Suprapubic skin (tissue), 4 donors: ENCODE measurements at regions not wholly inside any gene's neighbourhood (a gene's known extent, or its start where the extent isn't known, plus 50 kb on each side); places are given as distances from the start of the nearest gene placed in this dataset.

Experiments
- DNase-seq, 2 donors: peaks; one replicate each; pipeline ENCODE4 v3.0.0-alpha.2; 2019; ENCODE audit warnings: low spot score in 2 of 2
- H3K27ac ChIP-seq: fragments of 200-600 bp; sonication (generic); one replicate; pipeline ENCODE4 v1.5.1; 2019
- H3K27me3 ChIP-seq: fragments of 200-600 bp; sonication (generic); one replicate; pipeline ENCODE4 v1.5.1; 2019
- H3K36me3 ChIP-seq: fragments of 200-600 bp; sonication (generic); one replicate; pipeline ENCODE4 v1.5.1; 2019
- H3K4me1 ChIP-seq: fragments of 200-600 bp; sonication (generic); one replicate; pipeline ENCODE4 v1.5.1; 2019
- H3K4me3 ChIP-seq: fragments of 200-600 bp; sonication (generic); one replicate; pipeline ENCODE4 v1.5.1; 2019; ENCODE audit warnings: mild to moderate bottlenecking
- H3K9me3 ChIP-seq: fragments of 200-600 bp; sonication (generic); one replicate; pipeline ENCODE4 v1.5.1; 2019
- EP300 ChIP-seq: sonication (generic); formaldehyde crosslinking; IDR thresholded peaks from one replicate; pipeline ENCODE4 v1.6.1; 2017; ENCODE audit warnings: antibody characterized with exemption
- POLR2A ChIP-seq, 2 donors: fragments of 450-650 bp; IDR thresholded peaks; one replicate each; pipeline ENCODE4 v1.6.1; 2017; ENCODE audit warnings: antibody characterized with exemption in 2 of 2, mild to moderate bottlenecking in 2 of 2, moderate library complexity in 2 of 2
- POLR2AphosphoS5 ChIP-seq, 3 donors: sonication (generic); formaldehyde crosslinking; IDR thresholded peaks; one replicate each; pipeline ENCODE4 v1.6.1; 2017; ENCODE audit warnings: antibody characterized with exemption in 3 of 3
- WGBS: methylation state at CpG from one replicate; pipeline ENCODE4 v1.1.5; 2018; 5-methylcytosine and 5-hydroxymethylcytosine counted together
- TF ChIP-seq, protein P1 (sequence below), 2 donors: fragments of 200-600 bp in 1 of 2; fragments of 450-650 bp in 1 of 2; sonication (generic) in 1 of 2; IDR thresholded peaks; one replicate each; pipeline ENCODE4 v1.5.1; 2016 to 2019; ENCODE audit warnings: antibody characterized with exemption in 2 of 2, mild to moderate bottlenecking in 1 of 2, moderate library complexity in 1 of 2

DNA sequence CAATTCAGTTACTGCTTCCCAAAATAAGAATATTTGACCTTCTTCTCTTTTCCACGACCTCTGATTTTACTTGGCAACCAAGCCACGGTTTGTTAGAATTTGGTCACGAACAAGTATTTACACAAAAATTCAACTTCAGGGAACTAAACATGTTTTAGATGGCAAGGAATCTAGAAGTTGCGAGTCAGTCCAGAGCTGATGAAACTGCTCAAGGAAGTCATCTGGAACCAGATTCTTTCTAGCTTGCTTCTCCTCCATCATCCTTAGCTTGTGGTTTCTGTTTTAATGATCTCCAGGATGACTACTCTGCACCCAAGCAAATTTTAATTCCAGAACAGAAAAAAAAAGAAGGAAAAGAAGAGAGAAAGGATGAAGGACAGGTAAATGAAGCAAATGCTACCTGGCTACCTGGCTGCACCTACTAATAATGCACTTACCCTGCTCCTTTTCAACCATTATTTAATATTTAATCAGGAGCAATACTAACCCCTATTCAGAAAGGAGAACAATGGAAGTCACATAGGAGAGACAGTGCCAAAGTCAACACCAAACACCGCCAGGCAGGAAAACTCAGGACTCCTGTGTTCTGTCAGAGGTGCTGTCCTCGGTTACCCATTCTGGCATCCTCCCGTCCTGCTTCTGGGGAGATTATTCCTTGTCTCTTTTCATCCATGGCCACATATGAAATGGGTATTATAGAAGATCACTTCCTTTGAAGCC, 54.2 kb upstream of the RGS7 start:
- H3K27me3 ChIP-seq: no peaks in the 10 kb centered on the region
- H3K4me1 ChIP-seq: no peaks in the 10 kb centered on the region
- H3K27ac ChIP-seq: no peak overlapping the region
- H3K4me3 ChIP-seq: no peak overlapping the region
- no peaks in the 10 kb centered on the region for H3K9me3 ChIP-seq
- 73% methylated on average over 7 of the region's 7 CpGs for WGBS
- DNase-seq: no peak
- TF ChIP-seq POLR2AphosphoS5 (IDR thresholded peaks at IDR 0.05) (no peak), POLR2A (IDR thresholded peaks at IDR 0.05) (no peak), EP300 (no peak)
- TF ChIP-seq, protein P1, sequence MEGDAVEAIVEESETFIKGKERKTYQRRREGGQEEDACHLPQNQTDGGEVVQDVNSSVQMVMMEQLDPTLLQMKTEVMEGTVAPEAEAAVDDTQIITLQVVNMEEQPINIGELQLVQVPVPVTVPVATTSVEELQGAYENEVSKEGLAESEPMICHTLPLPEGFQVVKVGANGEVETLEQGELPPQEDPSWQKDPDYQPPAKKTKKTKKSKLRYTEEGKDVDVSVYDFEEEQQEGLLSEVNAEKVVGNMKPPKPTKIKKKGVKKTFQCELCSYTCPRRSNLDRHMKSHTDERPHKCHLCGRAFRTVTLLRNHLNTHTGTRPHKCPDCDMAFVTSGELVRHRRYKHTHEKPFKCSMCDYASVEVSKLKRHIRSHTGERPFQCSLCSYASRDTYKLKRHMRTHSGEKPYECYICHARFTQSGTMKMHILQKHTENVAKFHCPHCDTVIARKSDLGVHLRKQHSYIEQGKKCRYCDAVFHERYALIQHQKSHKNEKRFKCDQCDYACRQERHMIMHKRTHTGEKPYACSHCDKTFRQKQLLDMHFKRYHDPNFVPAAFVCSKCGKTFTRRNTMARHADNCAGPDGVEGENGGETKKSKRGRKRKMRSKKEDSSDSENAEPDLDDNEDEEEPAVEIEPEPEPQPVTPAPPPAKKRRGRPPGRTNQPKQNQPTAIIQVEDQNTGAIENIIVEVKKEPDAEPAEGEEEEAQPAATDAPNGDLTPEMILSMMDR (IDR thresholded peaks at IDR 0.05): no peak
- no peaks in the 10 kb centered on the region for H3K36me3 ChIP-seq

DNA sequence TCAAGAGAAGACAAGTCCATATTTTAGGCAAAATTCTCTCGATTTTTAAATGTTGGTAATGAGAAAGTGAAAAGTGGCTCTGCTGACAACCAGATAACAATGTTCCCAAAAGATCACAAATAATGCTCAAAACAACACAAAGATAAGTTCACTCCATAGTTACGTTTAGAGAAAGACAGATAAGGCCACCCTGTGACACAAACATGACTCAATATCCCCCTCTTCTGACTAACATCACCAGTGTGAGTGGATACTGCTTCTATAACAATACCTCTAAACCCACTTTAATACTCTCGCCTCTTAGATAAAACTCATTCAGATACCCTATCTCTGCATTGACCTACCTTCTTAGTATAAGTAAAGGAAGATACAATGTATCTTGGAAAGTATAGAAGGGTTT, 51.2 kb upstream of the RGS7 start:
- WGBS: 61% methylated on average over 3 of the region's 3 CpGs
- Histone ChIP-seq H3K27ac (no peak overlapping the region), H3K9me3 (no peaks in the 10 kb centered on the region), H3K4me3 (no peak overlapping the region), H3K4me1 (no peaks in the 10 kb centered on the region), H3K36me3 (no peaks in the 10 kb centered on the region), H3K27me3 (no peaks in the 10 kb centered on the region)
- no peak for TF ChIP-seq EP300
- no peak for TF ChIP-seq POLR2AphosphoS5 (IDR thresholded peaks at IDR 0.05)
- TF ChIP-seq, protein P1 (IDR thresholded peaks at IDR 0.05): no peak
- no peak for TF ChIP-seq POLR2A (IDR thresholded peaks at IDR 0.05)
- DNase-seq: no peak
